Neural progenitor cell (in vitro differentiated cells): ENCODE measurements at regions not wholly inside any gene's neighbourhood (a gene's known extent, or its start where the extent isn't known, plus 50 kb on each side); places are given as distances from the start of the nearest gene placed in this dataset.

Experiments
- DNase-seq: peaks from one replicate; pipeline ENCODE4 v3.0.0-alpha.2; 2016; ENCODE audit warnings: low spot score
- H2AFZ ChIP-seq: fragments of 200-600 bp; sonication (generic); replicated peaks from 2 replicates; pipeline ENCODE4 v1.6.1; 2016; ENCODE audit warnings: antibody characterized with exemption
- H3F3A ChIP-seq: fragments of 200-600 bp; sonication (generic); 2 replicates; pipeline ENCODE4 v1.6.1; 2016; ENCODE audit warnings: antibody characterized with exemption, low read depth
- H3K27ac ChIP-seq: fragments of 200-600 bp; sonication (generic); 2 replicates; pipeline ENCODE4 v1.5.1; 2016; ENCODE audit warnings: mild to moderate bottlenecking
- H3K27me3 ChIP-seq: fragments of 200-600 bp; sonication (generic); 2 replicates; pipeline ENCODE4 v1.6.1; 2016; ENCODE audit warnings: mild to moderate bottlenecking, moderate library complexity
- H3K36me3 ChIP-seq: fragments of 200-600 bp; sonication (generic); 2 replicates; pipeline ENCODE4 v1.5.1; 2016
- H3K4me1 ChIP-seq: fragments of 200-600 bp; sonication (generic); 2 replicates; pipeline ENCODE4 v1.6.1; 2016; ENCODE audit warnings: mixed run types
- H3K4me2 ChIP-seq: fragments of 200-600 bp; sonication (generic); 2 replicates; pipeline ENCODE4 v1.6.1; 2016
- H3K4me3 ChIP-seq: fragments of 200-600 bp; sonication (generic); 2 replicates; pipeline ENCODE4 v1.5.1; 2016
- H3K79me2 ChIP-seq: fragments of 200-600 bp; sonication (generic); 2 replicates; pipeline ENCODE4 v1.6.1; 2016; ENCODE audit warnings: low read depth
- H3K9ac ChIP-seq: fragments of 200-600 bp; sonication (generic); 2 replicates; pipeline ENCODE4 v1.6.1; 2016
- H3K9me3 ChIP-seq: fragments of 200-600 bp; sonication (generic); 2 replicates; pipeline ENCODE4 v1.5.1; 2016; ENCODE audit warnings: low read depth
- H4K20me1 ChIP-seq: fragments of 200-600 bp; sonication (generic); 2 replicates; pipeline ENCODE4 v1.6.1; 2016; ENCODE audit warnings: low read depth
- H3K27ac Mint-ChIP-seq: 3 replicates; pipeline ENCODE4 v1.8.0; 2021; ENCODE audit warnings: mixed read lengths
- H3K27me3 Mint-ChIP-seq: 2 replicates; pipeline ENCODE4 v1.8.0; 2022; ENCODE audit warnings: low read depth, mild to moderate bottlenecking, inconsistent platforms, moderate library complexity, mixed read lengths; ENCODE audit not compliant: insufficient read depth
- H3K36me3 Mint-ChIP-seq: 3 replicates; pipeline ENCODE4 v1.8.0; 2021; ENCODE audit warnings: mixed read lengths
- H3K4me1 Mint-ChIP-seq: 3 replicates; pipeline ENCODE4 v1.8.0; 2021; ENCODE audit warnings: mixed read lengths
- H3K4me3 Mint-ChIP-seq: 3 replicates; pipeline ENCODE4 v1.8.0; 2021; ENCODE audit warnings: mild to moderate bottlenecking, moderate library complexity, mixed read lengths
- H3K9me3 Mint-ChIP-seq: 3 replicates; pipeline ENCODE4 v1.8.0; 2020; ENCODE audit warnings: mixed read lengths
- CTCF ChIP-seq: fragments of 200-600 bp; sonication (generic); IDR thresholded peaks from 2 replicates; pipeline ENCODE4 v1.5.1; 2017; ENCODE audit warnings: antibody characterized with exemption, mild to moderate bottlenecking
- EZH2 ChIP-seq: fragments of 200-600 bp; sonication (generic); IDR thresholded peaks from 2 replicates; pipeline ENCODE4 v1.6.1; 2017; ENCODE audit warnings: antibody characterized with exemption, mild to moderate bottlenecking, moderate library complexity
- EZH2phosphoT487 ChIP-seq: fragments of 200-600 bp; sonication (generic); IDR thresholded peaks from 2 replicates; pipeline ENCODE4 v1.6.1; 2017; ENCODE audit warnings: antibody characterized with exemption

- Mint-ChIP-seq H3K27me3 (no peaks in the 10 kb centered on the region), H3K27ac (no peak overlapping the region), H3K36me3 (no peaks in the 10 kb centered on the region), H3K4me1 (no peaks in the 10 kb centered on the region), H3K9me3 (no peaks in the 10 kb centered on the region), H3K4me3 (no peak overlapping the region)
- H3K9me3 ChIP-seq = no peaks in the 10 kb centered on the region
- no peak overlapping the region for H2AFZ ChIP-seq
- no peaks in the 10 kb centered on the region for H4K20me1 ChIP-seq
- H3K36me3 ChIP-seq = no peaks in the 10 kb centered on the region
- no peak for DNase-seq
- no peak overlapping the region for H3K4me3 ChIP-seq
- H3K9ac ChIP-seq = no peak overlapping the region
- H3F3A ChIP-seq = no peaks in the 10 kb centered on the region
- H3K4me2 ChIP-seq = no peak overlapping the region
- H3K27me3 ChIP-seq = no peaks in the 10 kb centered on the region
- no peak overlapping the region for H3K27ac ChIP-seq
- no peaks in the 10 kb centered on the region for H3K4me1 ChIP-seq
- TF ChIP-seq EZH2phosphoT487 = no peak
- no peak for TF ChIP-seq CTCF
- TF ChIP-seq EZH2 = no peak
- H3K79me2 ChIP-seq = no peaks in the 10 kb centered on the region
Measured at GRCh38 chr6:78059171-78059570, 406.3 kb downstream of the MEI4 start.

GRCh38 chr6:78062993-78063392 lies 410.2 kb downstream of the MEI4 start:
- Histone ChIP-seq H3K27ac (no peak overlapping the region), H3K9me3 (no peaks in the 10 kb centered on the region), H3K36me3 (no peaks in the 10 kb centered on the region), H2AFZ (no peak overlapping the region), H3K4me2 (no peak overlapping the region), H3K79me2 (no peaks in the 10 kb centered on the region), H3K9ac (no peak overlapping the region), H3K27me3 (no peaks in the 10 kb centered on the region), H3F3A (no peaks in the 10 kb centered on the region), H3K4me1 (no peaks in the 10 kb centered on the region), H4K20me1 (no peaks in the 10 kb centered on the region), H3K4me3 (no peak overlapping the region)
- Mint-ChIP-seq H3K4me3 (no peak overlapping the region), H3K36me3 (no peaks in the 10 kb centered on the region), H3K27ac (no peak overlapping the region), H3K4me1 (no peaks in the 10 kb centered on the region), H3K27me3 (no peaks in the 10 kb centered on the region), H3K9me3 (no peaks in the 10 kb centered on the region)
- DNase-seq = no peak
- TF ChIP-seq EZH2phosphoT487 = no peak
- no peak for TF ChIP-seq EZH2
- no peak for TF ChIP-seq CTCF

GRCh38 chr6:78076371-78076770 lies 423.5 kb downstream of the MEI4 start:
- H3K4me1 Mint-ChIP-seq = no peaks in the 10 kb centered on the region
- no peaks in the 10 kb centered on the region for H3K9me3 Mint-ChIP-seq
- H3K4me2 ChIP-seq = no peak overlapping the region
- H3K4me3 ChIP-seq = no peak overlapping the region
- no peaks in the 10 kb centered on the region for H3K27me3 ChIP-seq
- DNase-seq = no peak
- H3K79me2 ChIP-seq = no peaks in the 10 kb centered on the region
- no peak overlapping the region for H3K27ac ChIP-seq
- no peak overlapping the region for H3K4me3 Mint-ChIP-seq
- H3K36me3 ChIP-seq = no peaks in the 10 kb centered on the region
- H3K4me1 ChIP-seq = no peaks in the 10 kb centered on the region
- no peaks in the 10 kb centered on the region for H3K9me3 ChIP-seq
- H3K27ac Mint-ChIP-seq = no peak overlapping the region
- no peak overlapping the region for H2AFZ ChIP-seq
- no peaks in the 10 kb centered on the region for H3K36me3 Mint-ChIP-seq
- no peaks in the 10 kb centered on the region for H4K20me1 ChIP-seq
- TF ChIP-seq CTCF (no peak), EZH2phosphoT487 (no peak), EZH2 (no peak)
- H3F3A ChIP-seq = no peaks in the 10 kb centered on the region
- H3K9ac ChIP-seq = no peak overlapping the region
- no peaks in the 10 kb centered on the region for H3K27me3 Mint-ChIP-seq

- no peak overlapping the region for H3K9ac ChIP-seq
- H3F3A ChIP-seq = no peaks in the 10 kb centered on the region
- H4K20me1 ChIP-seq = no peaks in the 10 kb centered on the region
- H3K36me3 ChIP-seq = no peaks in the 10 kb centered on the region
- Mint-ChIP-seq H3K27me3 (no peaks in the 10 kb centered on the region), H3K4me1 (no peaks in the 10 kb centered on the region), H3K4me3 (no peak overlapping the region), H3K9me3 (no peaks in the 10 kb centered on the region), H3K36me3 (no peaks in the 10 kb centered on the region), H3K27ac (no peak overlapping the region)
- H3K4me2 ChIP-seq = no peak overlapping the region
- no peaks in the 10 kb centered on the region for H3K9me3 ChIP-seq
- no peaks in the 10 kb centered on the region for H3K27me3 ChIP-seq
- H3K79me2 ChIP-seq = no peaks in the 10 kb centered on the region
- no peaks in the 10 kb centered on the region for H3K4me1 ChIP-seq
- H3K4me3 ChIP-seq = no peak overlapping the region
- no peak for DNase-seq
- H2AFZ ChIP-seq = no peak overlapping the region
- TF ChIP-seq EZH2 (no peak), EZH2phosphoT487 (no peak), CTCF (no peak)
- H3K27ac ChIP-seq = no peak overlapping the region
Measured at GRCh38 chr6:78089531-78089930, 436.7 kb downstream of the MEI4 start.
